ENCODE measurements at regions not wholly inside any gene's neighbourhood (a gene's known extent, or its start where the extent isn't known, plus 50 kb on each side); places are given as distances from the start of the nearest gene placed in this dataset.

- TF ChIP-seq POLR2AphosphoS5 (IDR thresholded peaks at IDR 0.05; ENCODE audit: low read depth, low read length), result no peak
- no peak for TF ChIP-seq POLR2A (IDR thresholded peaks at IDR 0.05; ENCODE audit: low read depth, low read length)
Measured at GRCh38 chr3:87949189-87949878, 109.5 kb downstream of the CGGBP1 start.
